ENCODE measurements at regions not wholly inside any gene's neighbourhood (a gene's known extent, or its start where the extent isn't known, plus 50 kb on each side); places are given as distances from the start of the nearest gene placed in this dataset.

DNA sequence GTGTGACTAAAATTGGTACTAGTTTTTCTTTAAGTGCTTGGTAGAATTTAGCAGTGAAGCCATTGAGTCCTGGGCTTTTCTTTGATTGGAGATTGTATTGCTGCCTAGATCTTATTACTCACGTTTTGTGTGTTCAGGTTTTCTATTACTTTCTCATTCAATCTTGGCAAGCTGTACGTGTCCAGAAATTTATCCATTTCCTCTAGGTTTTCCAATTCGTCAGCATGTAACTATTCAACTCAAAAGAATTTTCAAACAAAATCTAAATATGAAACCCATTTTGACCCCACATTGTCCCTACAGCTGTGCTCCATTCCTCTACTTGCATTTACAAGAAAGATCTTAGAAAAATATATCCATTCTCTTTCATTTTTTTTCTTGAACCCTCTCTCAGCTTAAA is 1613.4 kb upstream of the SEL1L start:
- no peak for TF ChIP-seq POLR2A (IDR thresholded peaks at IDR 0.05; ENCODE audit: extremely low read depth, insufficient read length)
- no peak for TF ChIP-seq MYC (IDR thresholded peaks at IDR 0.05; ENCODE audit: low read depth, low read length)
- TF ChIP-seq CTCF (IDR thresholded peaks at IDR 0.05; ENCODE audit: low read depth, low read length) = no peak
- TF ChIP-seq, protein P1, sequence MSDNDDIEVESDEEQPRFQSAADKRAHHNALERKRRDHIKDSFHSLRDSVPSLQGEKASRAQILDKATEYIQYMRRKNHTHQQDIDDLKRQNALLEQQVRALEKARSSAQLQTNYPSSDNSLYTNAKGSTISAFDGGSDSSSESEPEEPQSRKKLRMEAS (IDR thresholded peaks at IDR 0.05; ENCODE audit: low read depth, low read length) = no peak

Measured in NB4 (cell line).